DMS153 treated with DMSO at 0.1 percent for 48 hours (cell line): ENCODE measurements at regions not wholly inside any gene's neighbourhood (a gene's known extent, or its start where the extent isn't known, plus 50 kb on each side); places are given as distances from the start of the nearest gene placed in this dataset.
A peak's percentile ranks its signal among the peaks of the same experiment; 100 is the strongest.
"Not testable (repeated sequence)": the region's sequence is repeated elsewhere in the genome, so short reads cannot be mapped to it uniquely, and the experiment has no call there.

Experiments used
- DNase-seq: peaks from one replicate; lab custom pipeline; 2025; ENCODE audit not compliant: unreplicated experiment; lab: John Stamatoyannopoulos, UW

- peak; percentile 70 for DNase-seq
Measured at GRCh38 chr2:224650815-224651439, 65.2 kb downstream of the CCDC195 start.

- not testable (repeated sequence) for DNase-seq
Measured at GRCh38 chr2:224647684-224648083, 62.5 kb upstream of the CUL3 start.

- DNase-seq, result no peak
Measured at GRCh38 chr2:224646242-224646846, 61.2 kb upstream of the CUL3 start.

- DNase-seq, result no peak
Measured at GRCh38 chr2:224645722-224646121, 60.6 kb upstream of the CUL3 start.

- no peak for DNase-seq
Measured at GRCh38 chr2:224640679-224641078, 55.5 kb upstream of the CUL3 start.

- peak; percentile 81 for DNase-seq
Measured at GRCh38 chr2:224638301-224638823, 53.2 kb upstream of the CUL3 start.
